PC-3 (cell line): ENCODE measurements at regions not wholly inside any gene's neighbourhood (a gene's known extent, or its start where the extent isn't known, plus 50 kb on each side); places are given as distances from the start of the nearest gene placed in this dataset.

Source experiments
- ATAC-seq: fragments of 200-7000 bp; cut with Tn5 transposase; 2 replicates; pipeline ENCODE4 v1.9.1; 2020; ENCODE audit warnings: mild to moderate bottlenecking, moderate library complexity
- BruUV-seq: library from RNA; stranded (reverse); fragments of 400-500 nt; replicated peaks from 2 replicates; lab custom pipeline; 2021; lab: Mats Ljungman, UMichigan
- CTCF ChIA-PET: fragments of 300-600 bp; sonication (Branson Sonifier 250); formaldehyde crosslinking; loops from one replicate; lab custom pipeline; 2022; ENCODE audit warnings: antibody characterized with exemption; lab: Charles Lee
- POLR2A ChIA-PET: fragments of 300-600 bp; sonication (Branson Sonifier 250); formaldehyde crosslinking; loops from one replicate; lab custom pipeline; 2022; ENCODE audit warnings: antibody characterized with exemption; ENCODE audit not compliant: unreplicated experiment; lab: Charles Lee
- DNase-seq: peaks from one replicate; pipeline ENCODE4 v3.0.0-alpha.2; 2015
- H2AFZ ChIP-seq: fragments of 300-600 bp; sonication (generic); 2 replicates; pipeline ENCODE4 v1.6.0; 2016; ENCODE audit warnings: antibody characterized with exemption, low read length
- H3F3A ChIP-seq: fragments of 300-600 bp; sonication (generic); one replicate; pipeline ENCODE4 v1.6.0; 2017; ENCODE audit warnings: antibody characterized with exemption, low read length, control low read depth, mild to moderate bottlenecking; ENCODE audit not compliant: unreplicated experiment
- H3K27ac ChIP-seq: fragments of 300-600 bp; sonication (generic); 2 replicates; pipeline ENCODE4 v1.5.1; 2016; ENCODE audit warnings: mild to moderate bottlenecking, low read length
- H3K27me3 ChIP-seq: fragments of 300-600 bp; sonication (generic); 2 replicates; pipeline ENCODE4 v1.6.1; 2016; ENCODE audit warnings: low read length, mixed read lengths
- H3K36me3 ChIP-seq: fragments of 300-600 bp; sonication (generic); 2 replicates; pipeline ENCODE4 v1.6.1; 2016; ENCODE audit warnings: low read depth, mixed run types, low read length, mixed read lengths
- H3K4me1 ChIP-seq: fragments of 300-600 bp; sonication (generic); 2 replicates; pipeline ENCODE4 v1.5.1; 2016; ENCODE audit warnings: low read length; ENCODE audit not compliant: insufficient read depth
- H3K4me2 ChIP-seq: fragments of 300-600 bp; sonication (generic); 2 replicates; pipeline ENCODE4 v1.6.0; 2016; ENCODE audit warnings: low read length
- H3K4me3 ChIP-seq: fragments of 300-600 bp; sonication (generic); 2 replicates; pipeline ENCODE4 v1.5.1; 2016; ENCODE audit warnings: mild to moderate bottlenecking, low read length, mixed read lengths
- H3K79me2 ChIP-seq: fragments of 300-600 bp; sonication (generic); 2 replicates; pipeline ENCODE4 v1.6.1; 2017; ENCODE audit warnings: low read length, mixed read lengths
- H3K9ac ChIP-seq: fragments of 300-600 bp; sonication (generic); 2 replicates; pipeline ENCODE4 v1.6.0; 2016; ENCODE audit warnings: mild to moderate bottlenecking, low read length
- H3K9me2 ChIP-seq: fragments of 300-600 bp; sonication (generic); replicated peaks from 2 replicates; pipeline ENCODE4 v1.6.1; 2016; ENCODE audit warnings: mixed run types, low read length, mixed read lengths
- H3K9me3 ChIP-seq: fragments of 300-600 bp; sonication (generic); 2 replicates; pipeline ENCODE4 v1.6.1; 2016; ENCODE audit warnings: low read length, mixed read lengths
- H4K20me1 ChIP-seq: fragments of 300-600 bp; sonication (generic); 2 replicates; pipeline ENCODE4 v1.6.1; 2016; ENCODE audit warnings: low read length, mixed read lengths
- EZH2 ChIP-seq: fragments of 300-600 bp; sonication (generic); IDR thresholded peaks from one replicate; pipeline ENCODE4 v1.6.1; 2017; ENCODE audit warnings: antibody characterized with exemption, mild to moderate bottlenecking, low read length; ENCODE audit not compliant: unreplicated experiment
- EZH2phosphoT487 ChIP-seq: fragments of 300-600 bp; sonication (generic); IDR thresholded peaks from 2 replicates; pipeline ENCODE4 v1.6.1; 2018; ENCODE audit warnings: mild to moderate bottlenecking, antibody characterized with exemption, low read length, borderline replicate concordance
- intact Hi-C: fragments of 100-400 bp; cut with micrococcal nuclease; formaldehyde crosslinking; loops from 2 replicates; pipeline ENCODE4 v1.9.0; 2023
- TF ChIP-seq, protein P1 (sequence below): fragments of 300-600 bp; sonication (generic); conservative IDR thresholded peaks from 2 replicates; pipeline ENCODE4 v1.5.1; 2017; ENCODE audit warnings: antibody characterized with exemption, low read depth, mild to moderate bottlenecking, low read length

DNA sequence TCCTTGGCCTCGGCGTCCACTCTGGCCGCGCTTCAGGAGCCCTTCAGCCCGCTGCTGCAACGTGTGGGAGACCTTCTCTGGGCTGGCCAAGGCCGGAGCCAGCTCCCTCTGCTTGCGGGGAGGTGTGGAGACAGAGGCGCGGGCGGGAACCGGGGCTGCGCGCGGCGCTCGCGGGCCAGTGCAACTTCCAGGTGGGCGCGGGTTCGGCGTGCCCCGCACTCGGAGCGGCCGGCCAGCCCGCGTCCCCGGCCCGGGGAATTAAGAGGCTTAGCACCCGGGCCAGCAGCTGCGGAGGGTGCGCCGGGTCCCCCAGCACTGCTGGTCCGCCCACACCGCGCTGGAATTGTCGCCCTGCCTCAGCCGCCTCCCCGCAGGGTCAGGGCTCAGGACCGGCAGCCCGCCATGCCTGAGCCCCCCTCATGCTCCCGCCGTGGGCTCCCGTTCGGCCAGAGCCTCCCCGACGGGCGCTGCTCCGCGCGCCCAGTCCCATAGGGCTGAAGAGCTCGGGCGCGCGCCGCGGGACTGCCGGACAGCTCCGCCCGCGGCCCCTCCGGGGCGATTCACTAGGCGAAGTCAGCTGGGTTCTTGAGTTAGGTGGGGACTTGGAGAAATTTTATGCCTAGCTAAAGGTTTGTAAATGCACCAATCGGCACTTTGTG is 673.9 kb downstream of the SLC16A7 start:
- DNase-seq: no peak
- H3K27me3 ChIP-seq: no peaks in the 10 kb centered on the region
- no peak overlapping the region for H3K4me3 ChIP-seq
- no peaks in the 10 kb centered on the region for H4K20me1 ChIP-seq
- H3K9me2 ChIP-seq: no peaks in the 10 kb centered on the region
- no peak for ATAC-seq
- POLR2A ChIA-PET: no interaction called here
- no peaks in the 10 kb centered on the region for H3K36me3 ChIP-seq
- no TSS peak for BruUV-seq
- no peak overlapping the region for H3K4me2 ChIP-seq
- no peak for TF ChIP-seq EZH2phosphoT487
- TF ChIP-seq, protein P1, sequence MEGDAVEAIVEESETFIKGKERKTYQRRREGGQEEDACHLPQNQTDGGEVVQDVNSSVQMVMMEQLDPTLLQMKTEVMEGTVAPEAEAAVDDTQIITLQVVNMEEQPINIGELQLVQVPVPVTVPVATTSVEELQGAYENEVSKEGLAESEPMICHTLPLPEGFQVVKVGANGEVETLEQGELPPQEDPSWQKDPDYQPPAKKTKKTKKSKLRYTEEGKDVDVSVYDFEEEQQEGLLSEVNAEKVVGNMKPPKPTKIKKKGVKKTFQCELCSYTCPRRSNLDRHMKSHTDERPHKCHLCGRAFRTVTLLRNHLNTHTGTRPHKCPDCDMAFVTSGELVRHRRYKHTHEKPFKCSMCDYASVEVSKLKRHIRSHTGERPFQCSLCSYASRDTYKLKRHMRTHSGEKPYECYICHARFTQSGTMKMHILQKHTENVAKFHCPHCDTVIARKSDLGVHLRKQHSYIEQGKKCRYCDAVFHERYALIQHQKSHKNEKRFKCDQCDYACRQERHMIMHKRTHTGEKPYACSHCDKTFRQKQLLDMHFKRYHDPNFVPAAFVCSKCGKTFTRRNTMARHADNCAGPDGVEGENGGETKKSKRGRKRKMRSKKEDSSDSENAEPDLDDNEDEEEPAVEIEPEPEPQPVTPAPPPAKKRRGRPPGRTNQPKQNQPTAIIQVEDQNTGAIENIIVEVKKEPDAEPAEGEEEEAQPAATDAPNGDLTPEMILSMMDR: no peak
- no peak for TF ChIP-seq EZH2
- CTCF ChIA-PET: no interaction called here
- H3K79me2 ChIP-seq: no peaks in the 10 kb centered on the region
- no peak overlapping the region for H3K27ac ChIP-seq
- H3K4me1 ChIP-seq: peaks cover 31% of the 10 kb centered on the region
- H3F3A ChIP-seq: peaks cover 4% of the 10 kb centered on the region
- H3K9ac ChIP-seq: no peak overlapping the region
- intact Hi-C loops: loop anchor here (10.0 kb wide), 1 partner anchor 65 kb away; no protein-coding TSS in a partner anchor
- H3K9me3 ChIP-seq: no peaks in the 10 kb centered on the region
- no peak overlapping the region for H2AFZ ChIP-seq

DNA sequence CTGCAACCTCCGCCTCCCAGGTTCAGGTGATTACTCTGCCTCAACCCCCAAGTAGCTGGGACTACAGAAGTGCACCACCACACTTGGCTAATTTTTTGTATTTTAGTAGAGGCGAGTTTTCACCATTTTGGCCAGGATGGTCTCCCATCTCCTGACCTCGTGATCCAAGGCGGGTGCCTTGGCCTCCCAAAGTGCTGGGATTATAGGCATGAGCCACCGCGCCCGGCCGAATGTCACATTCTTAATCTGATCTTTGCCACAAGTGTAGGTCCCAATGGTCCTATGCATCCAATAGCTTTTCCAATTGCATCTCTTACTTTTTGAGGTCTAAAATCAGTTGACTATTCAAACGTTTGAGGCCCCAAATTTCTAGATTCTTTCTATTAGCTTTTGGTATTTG is 676.0 kb downstream of the SLC16A7 start:
- Histone ChIP-seq H3K27me3 (no peaks in the 10 kb centered on the region), H3K4me3 (no peak overlapping the region), H3K27ac (no peak overlapping the region), H3F3A (peaks cover 4% of the 10 kb centered on the region), H2AFZ (no peak overlapping the region), H3K9me3 (no peaks in the 10 kb centered on the region), H3K4me2 (no peak overlapping the region), H3K9ac (no peak overlapping the region), H3K79me2 (no peaks in the 10 kb centered on the region), H4K20me1 (no peaks in the 10 kb centered on the region), H3K9me2 (no peaks in the 10 kb centered on the region), H3K4me1 (peaks cover 14% of the 10 kb centered on the region), H3K36me3 (no peaks in the 10 kb centered on the region)
- TF ChIP-seq EZH2phosphoT487 (no peak), EZH2 (no peak)
- TF ChIP-seq, protein P1: no peak
- intact Hi-C loops: no loop called here
- DNase-seq (no peak), ATAC-seq (no peak)
- no TSS peak for BruUV-seq
- ChIA-PET CTCF (no interaction called here), POLR2A (no interaction called here)

DNA sequence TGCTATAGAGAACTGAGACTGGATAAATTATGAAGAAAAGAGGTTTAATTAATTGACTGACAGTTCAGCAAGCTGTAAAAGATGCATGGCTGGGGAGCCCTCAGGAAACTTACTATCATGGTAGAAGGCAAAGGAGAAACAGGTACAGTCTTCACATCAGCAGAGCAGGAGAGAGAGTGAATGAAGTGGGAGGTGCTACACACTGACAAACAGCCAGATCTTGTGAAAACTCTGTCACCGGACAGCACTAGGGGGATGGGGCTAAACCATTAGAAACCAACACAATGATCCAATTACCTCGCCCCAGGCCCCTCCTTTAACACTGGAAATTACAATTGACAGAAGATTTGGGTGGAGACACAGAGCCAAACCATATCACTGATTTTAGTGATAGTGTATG is 682.4 kb downstream of the SLC16A7 start:
- no peak overlapping the region for H3K27ac ChIP-seq
- no peaks in the 10 kb centered on the region for H3K27me3 ChIP-seq
- no peaks in the 10 kb centered on the region for H3K79me2 ChIP-seq
- ChIA-PET CTCF (no interaction called here), POLR2A (no interaction called here)
- intact Hi-C loops: no loop called here
- H4K20me1 ChIP-seq: no peaks in the 10 kb centered on the region
- no peaks in the 10 kb centered on the region for H3K9me2 ChIP-seq
- no peaks in the 10 kb centered on the region for H3F3A ChIP-seq
- no peak overlapping the region for H3K9ac ChIP-seq
- H3K36me3 ChIP-seq: no peaks in the 10 kb centered on the region
- peaks cover 12% of the 10 kb centered on the region for H3K4me1 ChIP-seq
- H3K4me2 ChIP-seq: no peak overlapping the region
- H3K4me3 ChIP-seq: no peak overlapping the region
- no peak overlapping the region for H2AFZ ChIP-seq
- TF ChIP-seq, protein P1: no peak
- TF ChIP-seq EZH2phosphoT487 (no peak), EZH2 (no peak)
- no peaks in the 10 kb centered on the region for H3K9me3 ChIP-seq
- DNase-seq (no peak), ATAC-seq (no peak)
- BruUV-seq: no TSS peak
